GM12891 (cell line): ENCODE measurements at regions not wholly inside any gene's neighbourhood (a gene's known extent, or its start where the extent isn't known, plus 50 kb on each side); places are given as distances from the start of the nearest gene placed in this dataset.

Experiments used
- PAX5 ChIP-seq: IDR thresholded peaks from 2 replicates; pipeline ENCODE4 v1.6.1; 2011; ENCODE audit warnings: low read length, moderate library complexity, mild to moderate bottlenecking; ENCODE audit not compliant: insufficient read depth, severe bottlenecking
- POLR2A ChIP-seq: IDR thresholded peaks from 2 replicates; pipeline ENCODE4 v1.6.1; 2011; ENCODE audit warnings: low read depth, low read length, control low read depth
- POLR2AphosphoS5 ChIP-seq: IDR thresholded peaks from 2 replicates; pipeline ENCODE4 v1.6.1; 2011; ENCODE audit warnings: low read depth, low read length, control low read depth
- SPI1 ChIP-seq: IDR thresholded peaks from 2 replicates; pipeline ENCODE4 v1.6.1; 2011; ENCODE audit warnings: low read depth, low read length, control low read depth
- TAF1 ChIP-seq: IDR thresholded peaks from 2 replicates; pipeline ENCODE4 v1.6.1; 2011; ENCODE audit warnings: low read depth, low read length, control low read depth

DNA sequence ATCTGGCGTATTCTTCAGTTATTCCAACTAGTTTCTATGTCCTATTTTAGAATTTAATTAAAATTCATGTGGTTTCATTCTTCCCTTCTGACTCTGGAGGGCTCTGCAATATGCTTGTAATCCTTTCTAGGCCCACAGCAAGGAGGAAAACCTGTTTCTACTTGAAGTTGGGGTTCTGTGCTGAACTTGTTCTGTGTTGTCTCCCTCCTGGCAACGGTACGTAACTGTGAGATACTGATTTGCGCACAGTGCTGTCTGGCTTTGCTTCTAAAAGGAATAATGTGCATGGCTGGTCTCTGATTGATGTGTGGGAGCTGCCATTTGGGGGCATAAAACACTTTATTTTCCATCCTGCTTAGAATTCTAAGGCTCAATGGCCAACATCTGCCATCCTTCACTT, 81.7 kb downstream of the NABP1 start:
- no peak for TF ChIP-seq POLR2A
- TF ChIP-seq POLR2AphosphoS5, result no peak
- TF ChIP-seq TAF1, result no peak
- TF ChIP-seq PAX5, result no peak
- no peak for TF ChIP-seq SPI1
